ENCODE measurements at regions not wholly inside any gene's neighbourhood (a gene's known extent, or its start where the extent isn't known, plus 50 kb on each side); places are given as distances from the start of the nearest gene placed in this dataset.
"Not testable (repeated sequence)": the region's sequence is repeated elsewhere in the genome, so short reads cannot be mapped to it uniquely, and the experiment has no call there.

- Histone ChIP-seq H3K4me3 (ENCODE audit: low read depth in 1 of 2, low read length in 2 of 2) (no peak overlapping the region), H3K9ac (ENCODE audit: low read depth in 1 of 2, low read length in 2 of 2) (no peak overlapping the region), H3K27me3 (ENCODE audit: control insufficient read depth in 1 of 2, insufficient read depth in 2 of 2, low read length in 2 of 2) (no peaks in the 10 kb centered on the region), H3K36me3 (ENCODE audit: control insufficient read depth in 1 of 2, insufficient read depth in 2 of 2, low read length in 2 of 2) (no peaks in the 10 kb centered on the region), H3K9me3 (ENCODE audit: control insufficient read depth in 1 of 2, low read length in 2 of 2) (no peaks in the 10 kb centered on the region), H3K4me1 (ENCODE audit: control insufficient read depth in 1 of 2, insufficient read depth in 2 of 2, low read length in 2 of 2) (no peaks in the 10 kb centered on the region), H3K27ac (ENCODE audit: low read depth, low read length) (no peak overlapping the region)
These were observed 818.2 kb downstream of the BRD1 start for GRCh38 chr22:49009359-49010063.

- H3K27ac ChIP-seq (ENCODE audit: low read depth, low read length): no peak overlapping the region
- no peaks in the 10 kb centered on the region for H3K36me3 ChIP-seq (ENCODE audit: control insufficient read depth in 1 of 2, insufficient read depth in 2 of 2, low read length in 2 of 2)
- H3K27me3 ChIP-seq (ENCODE audit: control insufficient read depth in 1 of 2, insufficient read depth in 2 of 2, low read length in 2 of 2): no peaks in the 10 kb centered on the region
- H3K9me3 ChIP-seq (ENCODE audit: control insufficient read depth in 1 of 2, low read length in 2 of 2): no peaks in the 10 kb centered on the region
- no peak overlapping the region for H3K4me3 ChIP-seq (ENCODE audit: low read depth in 1 of 2, low read length in 2 of 2)
- no peaks in the 10 kb centered on the region for H3K4me1 ChIP-seq (ENCODE audit: control insufficient read depth in 1 of 2, insufficient read depth in 2 of 2, low read length in 2 of 2)
- H3K9ac ChIP-seq (ENCODE audit: low read depth in 1 of 2, low read length in 2 of 2): no peak overlapping the region
These were observed 818.9 kb downstream of the BRD1 start for GRCh38 chr22:49008682-49009235.

GRCh38 chr22:49007013-49007653, 820.5 kb downstream of the BRD1 start:
- H3K9ac ChIP-seq (ENCODE audit: low read depth in 1 of 2, low read length in 2 of 2): no peak overlapping the region
- no peak overlapping the region for H3K27ac ChIP-seq (ENCODE audit: low read depth, low read length)
- H3K4me3 ChIP-seq (ENCODE audit: low read depth in 1 of 2, low read length in 2 of 2): no peak overlapping the region
- no peaks in the 10 kb centered on the region for H3K36me3 ChIP-seq (ENCODE audit: control insufficient read depth in 1 of 2, insufficient read depth in 2 of 2, low read length in 2 of 2)
- no peaks in the 10 kb centered on the region for H3K4me1 ChIP-seq (ENCODE audit: control insufficient read depth in 1 of 2, insufficient read depth in 2 of 2, low read length in 2 of 2)
- H3K27me3 ChIP-seq (ENCODE audit: control insufficient read depth in 1 of 2, insufficient read depth in 2 of 2, low read length in 2 of 2): no peaks in the 10 kb centered on the region
- no peaks in the 10 kb centered on the region for H3K9me3 ChIP-seq (ENCODE audit: control insufficient read depth in 1 of 2, low read length in 2 of 2)

GRCh38 chr22:49006207-49007012, 821.3 kb downstream of the BRD1 start:
- Histone ChIP-seq H3K9ac (ENCODE audit: low read depth in 1 of 2, low read length in 2 of 2) (no peak overlapping the region), H3K9me3 (ENCODE audit: control insufficient read depth in 1 of 2, low read length in 2 of 2) (no peaks in the 10 kb centered on the region), H3K36me3 (ENCODE audit: control insufficient read depth in 1 of 2, insufficient read depth in 2 of 2, low read length in 2 of 2) (no peaks in the 10 kb centered on the region), H3K27me3 (ENCODE audit: control insufficient read depth in 1 of 2, insufficient read depth in 2 of 2, low read length in 2 of 2) (no peaks in the 10 kb centered on the region), H3K4me1 (ENCODE audit: control insufficient read depth in 1 of 2, insufficient read depth in 2 of 2, low read length in 2 of 2) (no peaks in the 10 kb centered on the region), H3K4me3 (ENCODE audit: low read depth in 1 of 2, low read length in 2 of 2) (no peak overlapping the region), H3K27ac (ENCODE audit: low read depth, low read length) (no peak overlapping the region)

- no peaks in the 10 kb centered on the region for H3K4me1 ChIP-seq (ENCODE audit: control insufficient read depth in 1 of 2, insufficient read depth in 2 of 2, low read length in 2 of 2)
- no peaks in the 10 kb centered on the region for H3K9me3 ChIP-seq (ENCODE audit: control insufficient read depth in 1 of 2, low read length in 2 of 2)
- no peaks in the 10 kb centered on the region for H3K36me3 ChIP-seq (ENCODE audit: control insufficient read depth in 1 of 2, insufficient read depth in 2 of 2, low read length in 2 of 2)
- H3K4me3 ChIP-seq (ENCODE audit: low read depth in 1 of 2, low read length in 2 of 2): no peak overlapping the region
- no peaks in the 10 kb centered on the region for H3K27me3 ChIP-seq (ENCODE audit: control insufficient read depth in 1 of 2, insufficient read depth in 2 of 2, low read length in 2 of 2)
- H3K27ac ChIP-seq (ENCODE audit: low read depth, low read length): no peak overlapping the region
- no peak overlapping the region for H3K9ac ChIP-seq (ENCODE audit: low read depth in 1 of 2, low read length in 2 of 2)
These were observed 822.1 kb downstream of the BRD1 start for GRCh38 chr22:49005557-49005956.

GRCh38 chr22:49004484-49005399, 822.9 kb downstream of the BRD1 start:
- no peaks in the 10 kb centered on the region for H3K36me3 ChIP-seq (ENCODE audit: control insufficient read depth in 1 of 2, insufficient read depth in 2 of 2, low read length in 2 of 2)
- H3K27ac ChIP-seq (ENCODE audit: low read depth, low read length): no peak overlapping the region
- no peaks in the 10 kb centered on the region for H3K9me3 ChIP-seq (ENCODE audit: control insufficient read depth in 1 of 2, low read length in 2 of 2)
- H3K4me1 ChIP-seq (ENCODE audit: control insufficient read depth in 1 of 2, insufficient read depth in 2 of 2, low read length in 2 of 2): no peaks in the 10 kb centered on the region
- no peak overlapping the region for H3K4me3 ChIP-seq (ENCODE audit: low read depth in 1 of 2, low read length in 2 of 2)
- H3K27me3 ChIP-seq (ENCODE audit: control insufficient read depth in 1 of 2, insufficient read depth in 2 of 2, low read length in 2 of 2): no peaks in the 10 kb centered on the region
- H3K9ac ChIP-seq (ENCODE audit: low read depth in 1 of 2, low read length in 2 of 2): no peak overlapping the region

- H3K9me3 ChIP-seq (ENCODE audit: control insufficient read depth in 1 of 2, low read length in 2 of 2); H3K4me1 ChIP-seq (ENCODE audit: control insufficient read depth in 1 of 2, insufficient read depth in 2 of 2, low read length in 2 of 2); H3K4me3 ChIP-seq (ENCODE audit: low read depth in 1 of 2, low read length in 2 of 2); H3K36me3 ChIP-seq (ENCODE audit: control insufficient read depth in 1 of 2, insufficient read depth in 2 of 2, low read length in 2 of 2); H3K27me3 ChIP-seq (ENCODE audit: control insufficient read depth in 1 of 2, insufficient read depth in 2 of 2, low read length in 2 of 2); H3K27ac ChIP-seq (ENCODE audit: low read depth, low read length); H3K9ac ChIP-seq (ENCODE audit: low read depth in 1 of 2, low read length in 2 of 2): not testable (repeated sequence)
These were observed 830.1 kb downstream of the BRD1 start for GRCh38 chr22:48997605-48998004.

GRCh38 chr22:48993655-48994054, 834.0 kb downstream of the BRD1 start:
- Histone ChIP-seq H3K4me1 (ENCODE audit: control insufficient read depth in 1 of 2, insufficient read depth in 2 of 2, low read length in 2 of 2) (no peaks in the 10 kb centered on the region), H3K27ac (ENCODE audit: low read depth, low read length) (no peak overlapping the region), H3K9ac (ENCODE audit: low read depth in 1 of 2, low read length in 2 of 2) (no peak overlapping the region), H3K27me3 (ENCODE audit: control insufficient read depth in 1 of 2, insufficient read depth in 2 of 2, low read length in 2 of 2) (no peaks in the 10 kb centered on the region), H3K36me3 (ENCODE audit: control insufficient read depth in 1 of 2, insufficient read depth in 2 of 2, low read length in 2 of 2) (no peaks in the 10 kb centered on the region), H3K9me3 (ENCODE audit: control insufficient read depth in 1 of 2, low read length in 2 of 2) (no peaks in the 10 kb centered on the region), H3K4me3 (ENCODE audit: low read depth in 1 of 2, low read length in 2 of 2) (no peak overlapping the region)

GRCh38 chr22:48984639-48985038, 843.0 kb downstream of the BRD1 start:
- Histone ChIP-seq H3K9me3 (ENCODE audit: control insufficient read depth in 1 of 2, low read length in 2 of 2) (no peaks in the 10 kb centered on the region), H3K36me3 (ENCODE audit: control insufficient read depth in 1 of 2, insufficient read depth in 2 of 2, low read length in 2 of 2) (no peaks in the 10 kb centered on the region), H3K4me1 (ENCODE audit: control insufficient read depth in 1 of 2, insufficient read depth in 2 of 2, low read length in 2 of 2) (no peaks in the 10 kb centered on the region), H3K27ac (ENCODE audit: low read depth, low read length) (no peak overlapping the region), H3K27me3 (ENCODE audit: control insufficient read depth in 1 of 2, insufficient read depth in 2 of 2, low read length in 2 of 2) (peaks cover 0 to 6% of the 10 kb centered on the region in 2 donors), H3K4me3 (ENCODE audit: low read depth in 1 of 2, low read length in 2 of 2) (no peak overlapping the region), H3K9ac (ENCODE audit: low read depth in 1 of 2, low read length in 2 of 2) (no peak overlapping the region)

Measured in duodenal mucosa (tissue), 2 donors.